GM12878 (cell line): ENCODE measurements at regions not wholly inside any gene's neighbourhood (a gene's known extent, or its start where the extent isn't known, plus 50 kb on each side); places are given as distances from the start of the nearest gene placed in this dataset.

Source experiments
- ATAC-seq: fragments of 200-7000 bp; cut with Tn5 transposase; 3 replicates; pipeline ENCODE4 v1.9.1; 2020; ENCODE audit warnings: mild to moderate bottlenecking, moderate library complexity
- BruUV-seq: library from RNA; stranded (reverse); fragments of 400-500 nt; replicated peaks from 2 replicates; lab custom pipeline; 2021; lab: Mats Ljungman, UMichigan
- CTCF ChIA-PET: fragments of 300-600 bp; sonication (Branson Sonifier 250); formaldehyde crosslinking; extraction: SDS; loops from one replicate; lab custom pipeline; 2021; ENCODE audit warnings: inconsistent platforms; lab: Yijun Ruan, JAX
- POLR2A ChIA-PET: fragments of 350-600 bp; formaldehyde crosslinking; extraction: SDS; loops from one replicate; lab custom pipeline; 2021; ENCODE audit warnings: inconsistent platforms; lab: Charles Lee
- RAD21 ChIA-PET: fragments of 300-600 bp; sonication (Branson Sonifier 250); formaldehyde crosslinking; loops from one replicate; lab custom pipeline; 2023; ENCODE audit warnings: antibody characterized with exemption; ENCODE audit not compliant: unreplicated experiment; lab: Charles Lee
- SMC1A ChIA-PET: fragments of 300-600 bp; sonication (Branson Sonifier 250); formaldehyde crosslinking; loops from one replicate; lab custom pipeline; 2023; ENCODE audit not compliant: unreplicated experiment, uncharacterized antibody; lab: Charles Lee
- DNase-seq: peaks from one replicate; pipeline ENCODE4 v3.0.0-alpha.2; 2011; ENCODE audit warnings: low read depth, low spot score
- FAIRE-seq: peaks from 3 replicates; lab custom pipeline; 2011; peaks lifted over from hg19 to GRCh38; lab: Jason Lieb, UNC
- H2AFZ ChIP-seq: 2 replicates; pipeline ENCODE4 v1.6.0; 2011; ENCODE audit warnings: low read depth, low read length, control low read depth; ENCODE audit not compliant: control insufficient read depth
- H3K27ac ChIP-seq: 2 replicates; pipeline ENCODE4 v1.5.1; 2011; ENCODE audit warnings: control low read depth; ENCODE audit not compliant: control insufficient read depth, insufficient read depth
- H3K27me3 ChIP-seq, 2 experiments: replicated peaks in 1 of 2; 2 replicates each; pipeline versions ENCODE4 v1.6.0 to v1.6.1; 2011; ENCODE audit warnings: low read length in 1 of 2; ENCODE audit not compliant: control insufficient read depth in 2 of 2, insufficient read depth in 2 of 2
- H3K36me3 ChIP-seq, 2 experiments: 2 replicates each; pipeline ENCODE4 v1.5.1; 2011; ENCODE audit warnings: low read length in 1 of 2; ENCODE audit not compliant: control insufficient read depth in 2 of 2, insufficient read depth in 2 of 2
- H3K4me1 ChIP-seq: 2 replicates; pipeline ENCODE4 v1.6.1; 2011; ENCODE audit warnings: mild to moderate bottlenecking, low read length, moderate library complexity, mixed read lengths; ENCODE audit not compliant: control insufficient read depth, insufficient read depth
- H3K4me2 ChIP-seq: 2 replicates; pipeline ENCODE4 v1.6.0; 2011; ENCODE audit warnings: control low read depth; ENCODE audit not compliant: control insufficient read depth, insufficient read depth
- H3K4me3 ChIP-seq: fragments of 200-600 bp; sonication (generic); 2 replicates; pipeline ENCODE4 v1.5.1; 2016
- H3K79me2 ChIP-seq: 2 replicates; pipeline ENCODE4 v1.6.0; 2011; ENCODE audit warnings: low read length; ENCODE audit not compliant: control insufficient read depth, insufficient read depth
- H3K9ac ChIP-seq: 2 replicates; pipeline ENCODE4 v1.8.0; 2011; ENCODE audit warnings: low read length, control low read depth, mixed read lengths; ENCODE audit not compliant: control insufficient read depth, insufficient read depth
- H3K9me3 ChIP-seq: replicated peaks from 3 replicates; pipeline ENCODE4 v1.5.1; 2011; ENCODE audit warnings: mild to moderate bottlenecking, low read length; ENCODE audit not compliant: control insufficient read depth, insufficient read depth
- H4K20me1 ChIP-seq: 2 replicates; pipeline ENCODE4 v1.6.0; 2011; ENCODE audit not compliant: control insufficient read depth, insufficient read depth
- CBX3 ChIP-seq: fragments of 200-600 bp; sonication (generic); IDR thresholded peaks from 2 replicates; pipeline ENCODE4 v1.6.1; 2016; ENCODE audit warnings: low read depth, borderline replicate concordance
- CEBPB ChIP-seq, 2 experiments: fragments of 150-350 bp in 1 of 2; IDR thresholded peaks; 2 replicates each; pipeline ENCODE4 v1.6.1; 2012 to 2014; ENCODE audit warnings: low read depth in 2 of 2, low read length in 2 of 2, borderline replicate concordance in 1 of 2, inconsistent platforms in 1 of 2
- CEBPZ ChIP-seq: fragments of 150-350 bp; IDR thresholded peaks from 2 replicates; pipeline ENCODE4 v1.6.1; 2016; ENCODE audit warnings: low read depth, low read length
- DPF2 ChIP-seq: fragments of 450-650 bp; IDR thresholded peaks from 2 replicates; pipeline ENCODE4 v1.6.1; 2017; ENCODE audit warnings: mild to moderate bottlenecking
- E2F4 ChIP-seq: IDR thresholded peaks from 2 replicates; pipeline ENCODE4 v1.6.1; 2012; ENCODE audit warnings: low read depth, low read length, improper control_type of control experiment
- ESRRA ChIP-seq: IDR thresholded peaks from 2 replicates; pipeline ENCODE4 v1.6.1; 2012; ENCODE audit warnings: mild to moderate bottlenecking, low read length, improper control_type of control experiment
- FOS ChIP-seq: IDR thresholded peaks from 3 replicates; pipeline ENCODE4 v1.6.1; 2011; ENCODE audit warnings: borderline replicate concordance; ENCODE audit not compliant: insufficient read length; ENCODE audit errors: extremely low read depth
- KDM1A ChIP-seq: fragments of 200-600 bp; sonication (generic); IDR thresholded peaks from 2 replicates; pipeline ENCODE4 v1.6.1; 2016; ENCODE audit warnings: borderline replicate concordance
- MTA3 ChIP-seq: IDR thresholded peaks from 2 replicates; pipeline ENCODE4 v1.6.1; 2012; ENCODE audit warnings: low read length, inconsistent platforms, borderline replicate concordance
- NR2C2 ChIP-seq: IDR thresholded peaks from 2 replicates; pipeline ENCODE4 v1.6.1; 2011; ENCODE audit warnings: borderline replicate concordance, low read depth; ENCODE audit not compliant: control insufficient read depth, insufficient read length
- SREBF2 ChIP-seq: IDR thresholded peaks from 2 replicates; pipeline ENCODE4 v1.6.1; 2012; ENCODE audit warnings: mild to moderate bottlenecking, low read length
- ZNF592 ChIP-seq: fragments of 450-650 bp; IDR thresholded peaks from 2 replicates; pipeline ENCODE4 v1.6.1; 2017; ENCODE audit warnings: mild to moderate bottlenecking, moderate library complexity
- WGBS: methylation state at CpG from one replicate; pipeline ENCODE4 v1.1.6; 2016; ENCODE audit warnings: low lambda C conversion rate; ENCODE audit not compliant: insufficient replicate concordance, insufficient coverage; ENCODE audit errors: missing lambda C conversion rate; 5-methylcytosine and 5-hydroxymethylcytosine counted together
- in situ Hi-C: fragments of 300-500 bp; cut with MboI; formaldehyde crosslinking; loops from 9 replicates; pipeline ENCODE4 v1.14.3; 2018; ENCODE audit warnings: mixed read lengths
- intact Hi-C: fragments of 100-400 bp; cut with micrococcal nuclease; formaldehyde crosslinking; loops from one replicate; pipeline ENCODE4 v1.14.2; 2022; ENCODE audit not compliant: unreplicated experiment

- TF ChIP-seq SREBF2, result no peak
- TF ChIP-seq NR2C2, result no peak
- no peak for TF ChIP-seq KDM1A
These were observed 91.0 kb downstream of the ADCYAP1 start (continued) for GRCh38 chr18:995629-996028.

GRCh38 chr18:997499-997898 lies 92.8 kb downstream of the ADCYAP1 start:
- no TSS peak for BruUV-seq
- ChIA-PET CTCF (no interaction called here), POLR2A (no interaction called here), SMC1A (interaction anchor here (0.6 kb wide), 1 partner anchor 1586 kb away, joined by 3 read pairs; no protein-coding TSS in a partner anchor), RAD21 (no interaction called here)
- H3K79me2 ChIP-seq, result no peaks in the 10 kb centered on the region
- no peaks in the 10 kb centered on the region for H3K4me1 ChIP-seq
- intact Hi-C loops (no loop called here), in situ Hi-C loops (no loop called here)
- ATAC-seq (no peak), FAIRE-seq (no peak), DNase-seq (no peak)
- H3K4me3 ChIP-seq, result no peak overlapping the region
- H4K20me1 ChIP-seq, result no peaks in the 10 kb centered on the region
- H3K27ac ChIP-seq, result no peak overlapping the region
- H3K36me3 ChIP-seq, result no peaks in the 10 kb centered on the region
- H2AFZ ChIP-seq, result no peak overlapping the region
- no peak overlapping the region for H3K9ac ChIP-seq
- TF ChIP-seq CEBPZ (no peak), CBX3 (no peak), DPF2 (no peak), ZNF592 (no peak), MTA3 (no peak), CEBPB (IDR thresholded peaks at IDR 0.05; ENCODE audit: borderline replicate concordance in 1 of 2, low read depth in 2 of 2, low read length in 2 of 2) (no peak), ESRRA (no peak), FOS (no peak), E2F4 (no peak)
- no peaks in the 10 kb centered on the region for H3K9me3 ChIP-seq
- 33% methylated on average over 1 of the region's 1 CpG for WGBS
- no peak overlapping the region for H3K4me2 ChIP-seq
- no peaks in the 10 kb centered on the region for H3K27me3 ChIP-seq
